MCF 10A (cell line): ENCODE measurements at regions not wholly inside any gene's neighbourhood (a gene's known extent, or its start where the extent isn't known, plus 50 kb on each side); places are given as distances from the start of the nearest gene placed in this dataset.

Experiments used
- BruUV-seq: library from RNA; stranded (reverse); fragments of 400-500 nt; replicated peaks from 2 replicates; lab custom pipeline; 2021; lab: Mats Ljungman, UMichigan
- CTCF ChIA-PET: fragments of 300-600 bp; sonication (Branson Sonifier 250); formaldehyde crosslinking; extraction: SDS; loops from one replicate; lab custom pipeline; 2021; ENCODE audit warnings: antibody characterized with exemption, inconsistent platforms; lab: Yijun Ruan, JAX
- POLR2A ChIA-PET: fragments of 300-600, 350-650 bp; sonication (Branson Sonifier 250); formaldehyde crosslinking; extraction: SDS; loops from one replicate; lab custom pipeline; 2020; ENCODE audit warnings: antibody characterized with exemption, inconsistent platforms; lab: Yijun Ruan, JAX
- DNase-seq: peaks from one replicate; pipeline ENCODE4 v3.0.0-alpha.2; 2018; ENCODE audit not compliant: unreplicated experiment
- H3K27ac Mint-ChIP-seq: one replicate; pipeline ENCODE4 v1.8.0; 2022; ENCODE audit warnings: mild to moderate bottlenecking, low read depth, mixed read lengths; ENCODE audit not compliant: unreplicated experiment
- H3K27me3 Mint-ChIP-seq: one replicate; pipeline ENCODE4 v1.8.0; 2022; ENCODE audit warnings: mixed read lengths; ENCODE audit not compliant: insufficient read depth, unreplicated experiment
- H3K36me3 Mint-ChIP-seq: one replicate; pipeline ENCODE4 v1.8.0; 2022; ENCODE audit warnings: mild to moderate bottlenecking, moderate library complexity, mixed read lengths; ENCODE audit not compliant: insufficient read depth, unreplicated experiment
- H3K4me1 Mint-ChIP-seq: one replicate; pipeline ENCODE4 v1.8.0; 2022; ENCODE audit warnings: mixed read lengths; ENCODE audit not compliant: insufficient read depth, unreplicated experiment
- H3K4me3 Mint-ChIP-seq: one replicate; pipeline ENCODE4 v1.8.0; 2022; ENCODE audit warnings: mild to moderate bottlenecking, moderate library complexity, mixed read lengths; ENCODE audit not compliant: unreplicated experiment
- H3K9me3 Mint-ChIP-seq: one replicate; pipeline ENCODE4 v1.8.0; 2022; ENCODE audit warnings: mixed read lengths; ENCODE audit not compliant: unreplicated experiment
- intact Hi-C: fragments of 100-400 bp; cut with micrococcal nuclease; formaldehyde crosslinking; loops from 2 replicates; pipeline ENCODE4 v1.14.1; 2022
- TF ChIP-seq, protein P1 (sequence below): fragments of 200-600 bp; IDR thresholded peaks from one replicate; pipeline ENCODE4 v1.8.0; 2022; ENCODE audit warnings: antibody characterized with exemption, mild to moderate bottlenecking; ENCODE audit not compliant: unreplicated experiment

DNA sequence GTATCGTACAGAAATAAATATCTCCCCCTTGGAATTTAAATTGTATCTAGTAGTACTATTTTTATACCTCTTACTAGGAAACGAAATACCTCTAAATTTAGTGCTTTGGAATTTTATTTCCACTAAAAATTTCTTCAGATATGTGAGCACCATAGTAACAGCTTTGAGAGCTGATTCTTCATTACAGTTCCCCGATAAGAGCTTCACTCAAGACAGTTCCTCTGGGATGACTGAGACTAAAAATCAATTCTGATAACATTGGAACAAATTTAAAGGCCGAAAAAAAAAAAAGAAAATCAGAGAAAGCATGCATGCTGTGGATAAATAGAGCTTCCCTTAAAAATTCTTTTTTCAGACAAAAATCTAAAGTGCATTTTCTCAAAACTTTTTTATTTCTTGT, 68.5 kb upstream of the MEF2C start:
- no TSS peak for BruUV-seq
- intact Hi-C loops: no loop called here

DNA sequence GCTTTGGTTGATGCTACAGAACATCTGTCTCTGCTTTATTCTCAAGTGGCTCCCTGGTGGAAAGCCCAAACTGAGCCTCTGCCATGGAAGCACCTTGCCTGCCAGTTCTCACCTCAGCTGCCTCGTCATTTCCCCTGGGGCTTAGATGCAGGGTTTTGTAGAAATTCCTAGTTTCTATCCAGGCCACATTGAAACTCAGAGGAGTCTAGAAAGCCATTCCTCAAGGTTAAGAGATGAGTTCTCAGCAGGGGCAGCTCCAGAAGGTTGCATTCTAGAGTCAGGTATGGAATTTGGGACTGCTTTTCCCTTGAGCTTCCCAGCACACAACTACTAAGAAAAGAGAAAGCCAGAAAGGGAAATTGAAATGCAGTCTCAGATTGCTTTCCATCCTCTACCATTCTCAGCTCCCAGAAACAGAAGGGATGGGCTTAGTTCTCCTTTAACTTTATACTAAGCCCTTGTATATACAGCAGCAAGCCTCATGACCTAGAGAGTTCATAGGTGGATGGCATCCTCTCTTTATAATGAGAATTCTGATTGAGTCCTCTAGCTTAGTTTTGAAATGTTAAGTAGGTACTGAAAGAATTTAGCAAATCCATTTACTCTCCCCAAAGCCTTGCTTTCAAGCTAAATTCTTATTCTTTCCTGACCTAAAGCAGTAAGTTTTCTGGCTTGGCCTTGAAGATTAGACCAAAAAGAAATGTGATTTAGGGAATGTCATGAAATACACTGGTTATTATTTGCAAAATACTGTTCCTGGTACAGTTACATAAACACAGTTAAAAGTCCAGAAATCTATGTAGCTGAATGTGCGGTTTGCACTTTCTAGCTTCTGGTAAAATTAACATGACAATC, 66.0 kb upstream of the MEF2C start:
- H3K9me3 Mint-ChIP-seq: no peaks in the 10 kb centered on the region
- H3K27ac Mint-ChIP-seq: no peak overlapping the region
- no TSS peak for BruUV-seq
- TF ChIP-seq, protein P1, sequence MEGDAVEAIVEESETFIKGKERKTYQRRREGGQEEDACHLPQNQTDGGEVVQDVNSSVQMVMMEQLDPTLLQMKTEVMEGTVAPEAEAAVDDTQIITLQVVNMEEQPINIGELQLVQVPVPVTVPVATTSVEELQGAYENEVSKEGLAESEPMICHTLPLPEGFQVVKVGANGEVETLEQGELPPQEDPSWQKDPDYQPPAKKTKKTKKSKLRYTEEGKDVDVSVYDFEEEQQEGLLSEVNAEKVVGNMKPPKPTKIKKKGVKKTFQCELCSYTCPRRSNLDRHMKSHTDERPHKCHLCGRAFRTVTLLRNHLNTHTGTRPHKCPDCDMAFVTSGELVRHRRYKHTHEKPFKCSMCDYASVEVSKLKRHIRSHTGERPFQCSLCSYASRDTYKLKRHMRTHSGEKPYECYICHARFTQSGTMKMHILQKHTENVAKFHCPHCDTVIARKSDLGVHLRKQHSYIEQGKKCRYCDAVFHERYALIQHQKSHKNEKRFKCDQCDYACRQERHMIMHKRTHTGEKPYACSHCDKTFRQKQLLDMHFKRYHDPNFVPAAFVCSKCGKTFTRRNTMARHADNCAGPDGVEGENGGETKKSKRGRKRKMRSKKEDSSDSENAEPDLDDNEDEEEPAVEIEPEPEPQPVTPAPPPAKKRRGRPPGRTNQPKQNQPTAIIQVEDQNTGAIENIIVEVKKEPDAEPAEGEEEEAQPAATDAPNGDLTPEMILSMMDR: no peak
- ChIA-PET CTCF (no interaction called here), POLR2A (no interaction called here)
- DNase-seq: no peak
- no peaks in the 10 kb centered on the region for H3K4me1 Mint-ChIP-seq
- intact Hi-C loops: no loop called here
- no peaks in the 10 kb centered on the region for H3K36me3 Mint-ChIP-seq
- H3K27me3 Mint-ChIP-seq: peaks cover 54% of the 10 kb centered on the region
- no peak overlapping the region for H3K4me3 Mint-ChIP-seq

More for the DNA sequence above, 68.5 kb upstream of the MEF2C start:
- H3K4me3 Mint-ChIP-seq: no peak overlapping the region
- no peak for DNase-seq
- POLR2A ChIA-PET: no interaction called here
- no peaks in the 10 kb centered on the region for H3K36me3 Mint-ChIP-seq
- TF ChIP-seq, protein P1: no peak
- no peaks in the 10 kb centered on the region for H3K9me3 Mint-ChIP-seq
- H3K4me1 Mint-ChIP-seq: no peaks in the 10 kb centered on the region
- peaks cover 39% of the 10 kb centered on the region for H3K27me3 Mint-ChIP-seq
- CTCF ChIA-PET: no interaction called here
- no peak overlapping the region for H3K27ac Mint-ChIP-seq

DNA sequence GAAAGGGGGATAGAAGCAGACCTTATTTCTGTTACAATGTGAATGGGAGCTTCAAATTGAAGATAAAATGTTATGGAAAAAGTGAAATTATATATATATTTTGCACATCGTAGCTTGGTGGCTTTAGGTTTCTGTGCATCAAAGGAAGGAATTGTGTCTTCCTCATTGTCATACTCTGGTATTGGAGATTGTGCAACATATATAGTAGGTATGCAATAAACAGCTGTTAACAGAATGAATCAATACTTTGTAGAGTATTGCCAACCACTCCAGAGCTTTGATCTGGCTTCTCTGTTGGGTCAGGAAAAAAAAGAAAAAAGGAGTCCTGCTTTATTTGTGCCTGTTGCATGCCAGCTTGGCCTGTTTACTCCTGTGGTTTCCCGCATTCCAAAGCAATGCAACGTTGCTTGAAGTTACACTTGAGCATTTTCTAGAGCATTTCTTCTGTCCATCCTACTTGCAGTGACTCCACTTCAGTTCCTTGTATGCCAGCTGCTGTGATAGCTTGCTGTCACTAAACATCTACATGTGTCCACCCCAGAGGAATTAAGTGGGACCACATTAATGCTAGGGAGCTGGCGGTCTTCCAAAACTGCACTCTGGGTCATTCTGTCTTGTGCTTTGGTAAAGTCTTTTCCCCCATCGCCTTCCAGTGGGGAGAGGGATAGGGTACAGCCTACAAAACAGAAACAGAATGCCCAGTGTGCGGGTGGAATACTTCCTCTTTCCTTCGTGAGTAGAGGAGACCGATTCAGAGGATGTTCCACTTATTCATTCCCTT, 62.0 kb upstream of the MEF2C start:
- H3K27me3 Mint-ChIP-seq: peaks cover 74% of the 10 kb centered on the region
- no peaks in the 10 kb centered on the region for H3K36me3 Mint-ChIP-seq
- TF ChIP-seq, protein P1: no peak
- intact Hi-C loops: no loop called here
- no peak overlapping the region for H3K4me3 Mint-ChIP-seq
- H3K4me1 Mint-ChIP-seq: no peaks in the 10 kb centered on the region
- H3K27ac Mint-ChIP-seq: no peak overlapping the region
- ChIA-PET POLR2A (no interaction called here), CTCF (interaction anchor here (0.6 kb wide), 1 partner anchor 1362 kb away, joined by 4 read pairs; no protein-coding TSS in a partner anchor)
- DNase-seq: no peak
- no peaks in the 10 kb centered on the region for H3K9me3 Mint-ChIP-seq
- no TSS peak for BruUV-seq

DNA sequence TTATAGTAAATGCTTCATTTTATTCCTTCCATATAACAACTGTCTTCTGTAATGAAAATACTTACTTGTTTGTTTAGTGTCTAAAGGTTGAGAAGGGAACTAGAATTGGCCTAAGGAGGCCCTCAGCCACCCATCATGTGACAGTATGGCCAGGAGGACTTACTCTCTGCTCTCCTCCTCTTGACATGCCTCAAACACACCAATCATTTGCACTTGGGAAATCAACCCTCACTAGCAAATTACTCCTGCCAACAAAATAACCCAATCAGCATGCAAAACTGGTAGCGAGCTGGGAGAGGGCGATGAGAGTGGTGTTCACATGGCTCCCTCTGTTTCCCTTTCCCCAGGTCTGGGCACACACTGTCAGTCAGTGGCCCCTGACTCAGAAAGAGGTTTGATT, 58.6 kb upstream of the MEF2C start:
- Mint-ChIP-seq H3K27ac (no peak overlapping the region), H3K4me3 (no peak overlapping the region), H3K36me3 (no peaks in the 10 kb centered on the region), H3K27me3 (peaks cover 78% of the 10 kb centered on the region), H3K4me1 (no peaks in the 10 kb centered on the region), H3K9me3 (no peaks in the 10 kb centered on the region)
- intact Hi-C loops: no loop called here
- POLR2A ChIA-PET: no interaction called here
- CTCF ChIA-PET: interaction anchor here (0.5 kb wide), 1 partner anchor 68 kb away, joined by 4 read pairs; no protein-coding TSS in a partner anchor
- no peak for DNase-seq
- BruUV-seq: no TSS peak
- TF ChIP-seq, protein P1: no peak
